ENCODE measurements at regions not wholly inside any gene's neighbourhood (a gene's known extent, or its start where the extent isn't known, plus 50 kb on each side); places are given as distances from the start of the nearest gene placed in this dataset.

- Histone ChIP-seq H2AFZ (ENCODE audit: low read depth) (no peak overlapping the region), H4K20me1 (ENCODE audit: insufficient read depth) (no peaks in the 10 kb centered on the region), H3K9ac (no peak overlapping the region), H3K27me3 (ENCODE audit: insufficient read depth, low read depth) (no peaks in the 10 kb centered on the region), H3K36me3 (ENCODE audit: insufficient read depth) (no peaks in the 10 kb centered on the region), H3K27ac (no peak overlapping the region), H3K79me2 (ENCODE audit: insufficient read depth, low read depth) (no peaks in the 10 kb centered on the region), H3K4me1 (ENCODE audit: low read depth, poor library complexity, severe bottlenecking) (no peaks in the 10 kb centered on the region), H3K4me3 (IDR thresholded peaks at IDR 0.05; ENCODE audit: insufficient read depth, low read depth, low read length) (no peak overlapping the region), H3K4me2 (no peak overlapping the region)
- TF ChIP-seq CTCF (conservative IDR thresholded peaks at IDR 0.05; ENCODE audit: low read depth, low read length), result no peak
These were observed 247.4 kb upstream of the COL3A1 start for GRCh38 chr2:188726626-188727247.

- Histone ChIP-seq H4K20me1 (ENCODE audit: insufficient read depth) (no peaks in the 10 kb centered on the region), H2AFZ (ENCODE audit: low read depth) (no peak overlapping the region), H3K4me1 (ENCODE audit: low read depth, poor library complexity, severe bottlenecking) (no peaks in the 10 kb centered on the region), H3K79me2 (ENCODE audit: insufficient read depth, low read depth) (no peaks in the 10 kb centered on the region), H3K36me3 (ENCODE audit: insufficient read depth) (no peaks in the 10 kb centered on the region), H3K27me3 (ENCODE audit: insufficient read depth, low read depth) (no peaks in the 10 kb centered on the region), H3K4me2 (no peak overlapping the region), H3K4me3 (IDR thresholded peaks at IDR 0.05; ENCODE audit: insufficient read depth, low read depth, low read length) (no peak overlapping the region), H3K27ac (no peak overlapping the region), H3K9ac (no peak overlapping the region)
- TF ChIP-seq CTCF (conservative IDR thresholded peaks at IDR 0.05; ENCODE audit: low read depth, low read length), result no peak
These were observed 246.3 kb upstream of the COL3A1 start for GRCh38 chr2:188727846-188728245.

GRCh38 chr2:188734691-188735090, 239.5 kb upstream of the COL3A1 start:
- H3K79me2 ChIP-seq (ENCODE audit: insufficient read depth, low read depth), result no peaks in the 10 kb centered on the region
- H3K27ac ChIP-seq, result no peak overlapping the region
- no peaks in the 10 kb centered on the region for H3K4me1 ChIP-seq (ENCODE audit: low read depth, poor library complexity, severe bottlenecking)
- no peaks in the 10 kb centered on the region for H3K27me3 ChIP-seq (ENCODE audit: insufficient read depth, low read depth)
- H3K4me3 ChIP-seq (IDR thresholded peaks at IDR 0.05; ENCODE audit: insufficient read depth, low read depth, low read length), result no peak overlapping the region
- H3K36me3 ChIP-seq (ENCODE audit: insufficient read depth), result no peaks in the 10 kb centered on the region
- H3K4me2 ChIP-seq, result no peak overlapping the region
- no peak for TF ChIP-seq CTCF (conservative IDR thresholded peaks at IDR 0.05; ENCODE audit: low read depth, low read length)
- no peak overlapping the region for H2AFZ ChIP-seq (ENCODE audit: low read depth)
- no peaks in the 10 kb centered on the region for H4K20me1 ChIP-seq (ENCODE audit: insufficient read depth)
- H3K9ac ChIP-seq, result no peak overlapping the region

- no peak for TF ChIP-seq CTCF (conservative IDR thresholded peaks at IDR 0.05; ENCODE audit: low read depth, low read length)
- no peaks in the 10 kb centered on the region for H4K20me1 ChIP-seq (ENCODE audit: insufficient read depth)
- no peak overlapping the region for H3K4me2 ChIP-seq
- no peaks in the 10 kb centered on the region for H3K27me3 ChIP-seq (ENCODE audit: insufficient read depth, low read depth)
- no peaks in the 10 kb centered on the region for H3K36me3 ChIP-seq (ENCODE audit: insufficient read depth)
- no peak overlapping the region for H2AFZ ChIP-seq (ENCODE audit: low read depth)
- no peaks in the 10 kb centered on the region for H3K79me2 ChIP-seq (ENCODE audit: insufficient read depth, low read depth)
- H3K4me1 ChIP-seq (ENCODE audit: low read depth, poor library complexity, severe bottlenecking), result no peaks in the 10 kb centered on the region
- no peak overlapping the region for H3K27ac ChIP-seq
- no peak overlapping the region for H3K4me3 ChIP-seq (IDR thresholded peaks at IDR 0.05; ENCODE audit: insufficient read depth, low read depth, low read length)
- H3K9ac ChIP-seq, result no peak overlapping the region
These were observed 227.4 kb upstream of the COL3A1 start for GRCh38 chr2:188746727-188747126.

Data from KMS-11 (cell line).